Breast epithelium (tissue), 3 donors: ENCODE measurements at regions not wholly inside any gene's neighbourhood (a gene's known extent, or its start where the extent isn't known, plus 50 kb on each side); places are given as distances from the start of the nearest gene placed in this dataset.

Source experiments
- POLR2A ChIP-seq: fragments of 450-650 bp; IDR thresholded peaks from one replicate; pipeline ENCODE4 v1.6.1; 2016; ENCODE audit warnings: antibody characterized with exemption, mild to moderate bottlenecking, moderate library complexity
- TF ChIP-seq, protein P1 (sequence below), 3 donors: fragments of 450-650 bp; IDR thresholded peaks; one replicate each; pipeline ENCODE4 v1.5.1; 2016 to 2017; ENCODE audit warnings: antibody characterized with exemption in 3 of 3, mild to moderate bottlenecking in 3 of 3, moderate library complexity in 3 of 3

DNA sequence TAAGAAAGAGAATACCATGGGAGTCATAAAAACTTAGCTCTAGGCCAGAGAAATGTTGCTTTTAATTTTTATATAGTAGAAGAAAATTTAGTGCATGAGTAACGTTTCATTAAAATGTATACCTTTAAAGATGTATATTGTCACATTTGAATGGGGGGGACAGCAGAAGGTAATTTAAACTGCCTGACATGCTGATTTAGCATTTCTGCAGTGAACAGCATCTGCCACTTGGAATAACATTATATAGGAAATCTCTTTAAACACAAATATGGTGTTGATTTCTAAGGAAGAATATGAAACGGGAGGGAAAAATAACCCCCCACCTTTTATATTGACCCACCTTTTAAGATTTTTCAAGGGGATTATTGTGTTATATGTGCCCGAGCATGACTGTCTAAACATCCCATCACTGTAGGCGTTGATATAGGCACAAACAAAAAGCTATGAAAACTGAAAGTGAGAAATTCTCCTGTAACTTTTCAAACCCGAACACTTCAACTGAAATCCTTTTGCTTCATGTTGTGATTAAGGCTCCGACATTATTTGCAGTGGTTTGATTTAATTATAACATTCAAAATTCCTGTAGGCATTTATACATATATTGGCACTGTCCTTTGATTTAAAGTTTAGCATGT lies 244.7 kb upstream of the CELF2 start:
- no peak for TF ChIP-seq POLR2A
- TF ChIP-seq, protein P1, sequence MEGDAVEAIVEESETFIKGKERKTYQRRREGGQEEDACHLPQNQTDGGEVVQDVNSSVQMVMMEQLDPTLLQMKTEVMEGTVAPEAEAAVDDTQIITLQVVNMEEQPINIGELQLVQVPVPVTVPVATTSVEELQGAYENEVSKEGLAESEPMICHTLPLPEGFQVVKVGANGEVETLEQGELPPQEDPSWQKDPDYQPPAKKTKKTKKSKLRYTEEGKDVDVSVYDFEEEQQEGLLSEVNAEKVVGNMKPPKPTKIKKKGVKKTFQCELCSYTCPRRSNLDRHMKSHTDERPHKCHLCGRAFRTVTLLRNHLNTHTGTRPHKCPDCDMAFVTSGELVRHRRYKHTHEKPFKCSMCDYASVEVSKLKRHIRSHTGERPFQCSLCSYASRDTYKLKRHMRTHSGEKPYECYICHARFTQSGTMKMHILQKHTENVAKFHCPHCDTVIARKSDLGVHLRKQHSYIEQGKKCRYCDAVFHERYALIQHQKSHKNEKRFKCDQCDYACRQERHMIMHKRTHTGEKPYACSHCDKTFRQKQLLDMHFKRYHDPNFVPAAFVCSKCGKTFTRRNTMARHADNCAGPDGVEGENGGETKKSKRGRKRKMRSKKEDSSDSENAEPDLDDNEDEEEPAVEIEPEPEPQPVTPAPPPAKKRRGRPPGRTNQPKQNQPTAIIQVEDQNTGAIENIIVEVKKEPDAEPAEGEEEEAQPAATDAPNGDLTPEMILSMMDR (IDR thresholded peaks at IDR 0.05), result no peak
